ENCODE measurements at regions not wholly inside any gene's neighbourhood (a gene's known extent, or its start where the extent isn't known, plus 50 kb on each side); places are given as distances from the start of the nearest gene placed in this dataset.

GRCh38 chr9:120156376-120156775 lies 423.6 kb downstream of the CDK5RAP2 start:
- H3K4me2 ChIP-seq (ENCODE audit: insufficient read depth, low read length): no peak overlapping the region
- intact Hi-C loops (cut with micrococcal nuclease): no loop called here
- H3K9me3 ChIP-seq (replicated peaks; ENCODE audit: control insufficient read depth, insufficient read depth, low read length): peaks cover 3% of the 10 kb centered on the region
- no peak overlapping the region for H2AFZ ChIP-seq (ENCODE audit: low read depth, low read length)
- H3K27me3 ChIP-seq (ENCODE audit: control insufficient read depth in 2 of 2, insufficient read depth in 2 of 2, low read length in 2 of 2): no peaks in the 10 kb centered on the region
- H4K20me1 ChIP-seq (replicated peaks; ENCODE audit: control insufficient read depth, extremely low read depth, insufficient read depth, low read length): no peaks in the 10 kb centered on the region
- DNase-seq (ENCODE audit: low read depth, low spot score) (no peak), FAIRE-seq (no peak)
- CTCF ChIA-PET: no interaction called here
- H3K9ac ChIP-seq (replicated peaks; ENCODE audit: extremely low read depth, insufficient read depth, low read length): no peak overlapping the region
- H3K36me3 ChIP-seq (ENCODE audit: control insufficient read depth in 2 of 2, extremely low read depth in 1 of 2, insufficient read depth in 2 of 2, low read length in 2 of 2): no peaks in the 10 kb centered on the region
- no peaks in the 10 kb centered on the region for H3K79me2 ChIP-seq (ENCODE audit: control insufficient read depth, insufficient read depth, low read length)
- TF ChIP-seq POLR2A (IDR thresholded peaks at IDR 0.05; ENCODE audit: low read depth, low read length): no peak
- TF ChIP-seq JUN (IDR thresholded peaks at IDR 0.05; ENCODE audit: borderline replicate concordance, insufficient read depth, insufficient read length, low read depth): no peak
- no peak for TF ChIP-seq CTCF (IDR thresholded peaks at IDR 0.05; ENCODE audit: extremely low read depth in 1 of 2, insufficient read depth in 1 of 2, low read depth in 1 of 2, low read length in 2 of 2)
- no peak for TF ChIP-seq FOS (IDR thresholded peaks at IDR 0.05; ENCODE audit: borderline replicate concordance, insufficient read depth, low read length)
- TF ChIP-seq GATA2 (IDR thresholded peaks at IDR 0.05; ENCODE audit: insufficient read depth, insufficient read length, low read depth, low read length): no peak
- TF ChIP-seq EZH2 (IDR thresholded peaks at IDR 0.05; ENCODE audit: borderline replicate concordance, low read depth, low read length, severe bottlenecking): no peak
- TF ChIP-seq POLR2AphosphoS5 (IDR thresholded peaks at IDR 0.05; ENCODE audit: insufficient read depth, low read depth, low read length): no peak
- TF ChIP-seq MAX (IDR thresholded peaks at IDR 0.05; ENCODE audit: insufficient read depth, insufficient read length): no peak
- TF ChIP-seq MYC (IDR thresholded peaks at IDR 0.05; ENCODE audit: low read depth, low read length): no peak
- dilution Hi-C loops (cut with MboI; ENCODE audit: extremely low pct_ligation_motif_present, low sequenced_read_pairs): no loop called here
- POLR2A ChIA-PET: no interaction called here
- no peaks in the 10 kb centered on the region for H3K4me1 ChIP-seq (ENCODE audit: control insufficient read depth, extremely low read depth, insufficient read depth, low read length)
- H3K9me1 ChIP-seq (replicated peaks; ENCODE audit: control insufficient read depth, extremely low read depth, insufficient read depth, low read length): no peaks in the 10 kb centered on the region
- no peak overlapping the region for H3K4me3 ChIP-seq (replicated peaks in 1 of 3; ENCODE audit: insufficient read depth in 1 of 3, low read depth in 1 of 3, low read length in 3 of 3)
- no TSS peak for BruUV-seq (replicated peaks)
- H3K27ac ChIP-seq (ENCODE audit: insufficient read depth, low read depth, low read length): no peak overlapping the region

Data from endothelial cell of umbilical vein (primary cell).